Prostate gland (tissue), 2 donors: ENCODE measurements at regions not wholly inside any gene's neighbourhood (a gene's known extent, or its start where the extent isn't known, plus 50 kb on each side); places are given as distances from the start of the nearest gene placed in this dataset.

ENCODE experiments used
- DNase-seq: peaks from one replicate; pipeline ENCODE4 v3.0.0-alpha.2; 2019; ENCODE audit warnings: low spot score
- H3K27ac ChIP-seq, 2 donors: fragments of 200-600 bp; sonication (generic); 2 replicates each; pipeline ENCODE4 v1.5.1; 2017 to 2019
- H3K27me3 ChIP-seq: fragments of 200-600 bp; sonication (generic); replicated peaks from 2 replicates; pipeline ENCODE4 v1.5.1; 2019; ENCODE audit not compliant: insufficient read depth
- H3K36me3 ChIP-seq, 2 donors: fragments of 200-600 bp; sonication (generic); 1 replicate in 1 of 2; 2 replicates in 1 of 2; pipeline versions ENCODE4 v1.5.1 to v1.8.1; 2017 to 2019
- H3K4me1 ChIP-seq: fragments of 200-600 bp; sonication (generic); replicated peaks from 2 replicates; pipeline ENCODE4 v1.5.1; 2019
- H3K4me3 ChIP-seq, 2 donors: fragments of 200-600 bp; sonication (generic); 2 replicates each; pipeline ENCODE4 v1.5.1; 2017 to 2019
- H3K9me3 ChIP-seq: fragments of 200-600 bp; sonication (generic); 2 replicates; pipeline ENCODE4 v1.5.1; 2017
- CTCF ChIP-seq, 4 experiments: fragments of 200-600 bp in 2 of 4; fragments of 450-650 bp in 2 of 4; sonication (generic) in 2 of 4; IDR thresholded peaks; 1 replicate in 3 of 4; 2 replicates in 1 of 4; pipeline ENCODE4 v1.5.1; 2016 to 2019; ENCODE audit warnings: antibody characterized with exemption in 4 of 4, mild to moderate bottlenecking in 2 of 4, moderate library complexity in 2 of 4
- POLR2A ChIP-seq: fragments of 450-650 bp; IDR thresholded peaks from one replicate; pipeline ENCODE4 v1.6.1; 2016; ENCODE audit warnings: antibody characterized with exemption, mild to moderate bottlenecking
- POLR2AphosphoS5 ChIP-seq: sonication (generic); formaldehyde crosslinking; IDR thresholded peaks from one replicate; pipeline ENCODE4 v1.6.1; 2017; ENCODE audit warnings: antibody characterized with exemption
- WGBS: methylation state at CpG from one replicate; pipeline ENCODE4 v1.1.5; 2018; 5-methylcytosine and 5-hydroxymethylcytosine counted together
- intact Hi-C: fragments of 100-400 bp; cut with DNase I; formaldehyde crosslinking; loops from one replicate; pipeline ENCODE4 v1.14.2; 2022

- no peak for DNase-seq
- Histone ChIP-seq H3K9me3 (no peaks in the 10 kb centered on the region), H3K36me3 (no peaks in the 10 kb centered on the region), H3K4me3 (no peak overlapping the region), H3K27me3 (no peaks in the 10 kb centered on the region), H3K27ac (no peak overlapping the region), H3K4me1 (no peaks in the 10 kb centered on the region)
- WGBS, result 42% methylated on average over 1 of the region's 1 CpG
- TF ChIP-seq POLR2AphosphoS5 (no peak), CTCF (IDR thresholded peaks at IDR 0.05) (no peak), POLR2A (no peak)
- intact Hi-C loops, result no loop called here
Observed at GRCh38 chr4:133524369-133524768, 375.3 kb downstream of the PCDH10 start.

- no peak overlapping the region for H3K4me3 ChIP-seq
- H3K4me1 ChIP-seq, result no peaks in the 10 kb centered on the region
- H3K9me3 ChIP-seq, result no peaks in the 10 kb centered on the region
- intact Hi-C loops, result no loop called here
- DNase-seq, result no peak
- no peaks in the 10 kb centered on the region for H3K36me3 ChIP-seq
- no peak for TF ChIP-seq POLR2AphosphoS5
- TF ChIP-seq POLR2A, result no peak
- no peak for TF ChIP-seq CTCF (IDR thresholded peaks at IDR 0.05)
- no peaks in the 10 kb centered on the region for H3K27me3 ChIP-seq
- H3K27ac ChIP-seq, result no peak overlapping the region
Observed at GRCh38 chr4:133513901-133514300, 364.8 kb downstream of the PCDH10 start.

- Histone ChIP-seq H3K4me3 (no peak overlapping the region), H3K36me3 (no peaks in the 10 kb centered on the region), H3K27me3 (no peaks in the 10 kb centered on the region), H3K9me3 (no peaks in the 10 kb centered on the region), H3K4me1 (no peaks in the 10 kb centered on the region), H3K27ac (no peak overlapping the region)
- TF ChIP-seq POLR2AphosphoS5 (no peak), CTCF (IDR thresholded peaks at IDR 0.05) (no peak), POLR2A (no peak)
- no peak for DNase-seq
- intact Hi-C loops, result no loop called here
- WGBS, result 90% methylated on average over 6 of the region's 6 CpGs
Observed at GRCh38 chr4:133498149-133498548, 349.1 kb downstream of the PCDH10 start.

- TF ChIP-seq POLR2AphosphoS5, result no peak
- TF ChIP-seq CTCF (IDR thresholded peaks at IDR 0.05), result no peak
- no peak for TF ChIP-seq POLR2A
- Histone ChIP-seq H3K27ac (no peak overlapping the region), H3K27me3 (no peaks in the 10 kb centered on the region), H3K4me3 (no peak overlapping the region), H3K4me1 (no peaks in the 10 kb centered on the region), H3K36me3 (no peaks in the 10 kb centered on the region), H3K9me3 (no peaks in the 10 kb centered on the region)
- 62% methylated on average over 1 of the region's 1 CpG for WGBS
- DNase-seq, result no peak
- intact Hi-C loops, result no loop called here
Observed at GRCh38 chr4:133493776-133494175, 344.7 kb downstream of the PCDH10 start.

- TF ChIP-seq POLR2AphosphoS5 (no peak), CTCF (IDR thresholded peaks at IDR 0.05) (no peak), POLR2A (no peak)
- Histone ChIP-seq H3K4me1 (no peaks in the 10 kb centered on the region), H3K27me3 (no peaks in the 10 kb centered on the region), H3K4me3 (no peak overlapping the region), H3K9me3 (no peaks in the 10 kb centered on the region), H3K27ac (no peak overlapping the region), H3K36me3 (no peaks in the 10 kb centered on the region)
- WGBS, result 69% methylated on average over 1 of the region's 1 CpG
- no peak for DNase-seq
- intact Hi-C loops, result no loop called here
Observed at GRCh38 chr4:133493241-133493640, 344.1 kb downstream of the PCDH10 start.
